Smooth muscle cell (in vitro differentiated cells): ENCODE measurements at regions not wholly inside any gene's neighbourhood (a gene's known extent, or its start where the extent isn't known, plus 50 kb on each side); places are given as distances from the start of the nearest gene placed in this dataset.

ENCODE experiments used
- DNase-seq: peaks from one replicate; lab custom pipeline; 2025; ENCODE audit not compliant: unreplicated experiment; lab: John Stamatoyannopoulos, UW
- H2AFZ ChIP-seq: fragments of 200-600 bp; sonication (generic); 2 replicates; pipeline ENCODE4 v1.6.0; 2016; ENCODE audit warnings: antibody characterized with exemption, low read depth, mild to moderate bottlenecking
- H3F3A ChIP-seq: fragments of 200-600 bp; sonication (generic); 2 replicates; pipeline ENCODE4 v1.6.0; 2017; ENCODE audit warnings: antibody characterized with exemption, low read depth
- H3K27ac ChIP-seq: fragments of 200-600 bp; sonication (generic); 2 replicates; pipeline ENCODE4 v1.5.1; 2016; ENCODE audit warnings: low read depth, mild to moderate bottlenecking
- H3K27me3 ChIP-seq: fragments of 200-600 bp; sonication (generic); 2 replicates; pipeline ENCODE4 v1.6.1; 2016; ENCODE audit warnings: low read depth, mild to moderate bottlenecking
- H3K36me3 ChIP-seq: fragments of 200-600 bp; sonication (generic); 2 replicates; pipeline ENCODE4 v1.5.1; 2016; ENCODE audit warnings: low read depth
- H3K4me1 ChIP-seq: fragments of 200-600 bp; sonication (generic); 2 replicates; pipeline ENCODE4 v1.5.1; 2016; ENCODE audit warnings: low read depth
- H3K4me2 ChIP-seq: fragments of 200-600 bp; sonication (generic); 2 replicates; pipeline ENCODE4 v1.6.0; 2016; ENCODE audit warnings: mild to moderate bottlenecking
- H3K4me3 ChIP-seq: fragments of 200-600 bp; sonication (generic); 2 replicates; pipeline ENCODE4 v1.5.1; 2016; ENCODE audit warnings: mild to moderate bottlenecking
- H3K79me2 ChIP-seq: fragments of 200-600 bp; sonication (generic); 2 replicates; pipeline ENCODE4 v1.6.0; 2016; ENCODE audit warnings: low read depth, mild to moderate bottlenecking
- H3K9ac ChIP-seq: fragments of 200-600 bp; sonication (generic); 2 replicates; pipeline ENCODE4 v1.6.0; 2016; ENCODE audit warnings: low read depth
- H3K9me3 ChIP-seq: fragments of 200-600 bp; sonication (generic); replicated peaks from 2 replicates; pipeline ENCODE4 v1.5.1; 2016; ENCODE audit warnings: low read depth
- H4K20me1 ChIP-seq: fragments of 200-600 bp; sonication (generic); 2 replicates; pipeline ENCODE4 v1.6.0; 2016; ENCODE audit warnings: low read depth
- CTCF ChIP-seq: fragments of 200-600 bp; sonication (generic); IDR thresholded peaks from 2 replicates; pipeline ENCODE4 v1.5.1; 2017; ENCODE audit warnings: borderline replicate concordance, mild to moderate bottlenecking, antibody characterized with exemption; ENCODE audit not compliant: insufficient read depth, poor library complexity, severe bottlenecking
- WGBS: methylation state at CpG from one replicate; pipeline ENCODE4 v1.1.7; 2016; ENCODE audit warnings: low lambda C conversion rate; 5-methylcytosine and 5-hydroxymethylcytosine counted together

- DNase-seq, result no peak
- Histone ChIP-seq H4K20me1 (no peaks in the 10 kb centered on the region), H3K79me2 (no peaks in the 10 kb centered on the region), H3F3A (no peaks in the 10 kb centered on the region), H3K4me2 (no peak overlapping the region), H3K4me1 (no peaks in the 10 kb centered on the region), H2AFZ (no peak overlapping the region), H3K27me3 (no peaks in the 10 kb centered on the region), H3K27ac (no peak overlapping the region), H3K36me3 (no peaks in the 10 kb centered on the region), H3K4me3 (no peak overlapping the region), H3K9ac (no peak overlapping the region), H3K9me3 (no peaks in the 10 kb centered on the region)
- WGBS, result 5% methylated on average over 1 of the region's 1 CpG
- no peak for TF ChIP-seq CTCF
These were observed 116.8 kb downstream of the TENT5D start for GRCh38 chrX:80537096-80537495.

GRCh38 chrX:80550722-80551121 lies 130.5 kb downstream of the TENT5D start:
- H4K20me1 ChIP-seq, result no peaks in the 10 kb centered on the region
- no peak overlapping the region for H3K9ac ChIP-seq
- no peak overlapping the region for H3K4me3 ChIP-seq
- no peaks in the 10 kb centered on the region for H3K79me2 ChIP-seq
- no peak overlapping the region for H3K4me2 ChIP-seq
- H3K27ac ChIP-seq, result no peak overlapping the region
- H3K27me3 ChIP-seq, result no peaks in the 10 kb centered on the region
- no peaks in the 10 kb centered on the region for H3K36me3 ChIP-seq
- DNase-seq, result no peak
- no peaks in the 10 kb centered on the region for H3K9me3 ChIP-seq
- WGBS, result 70% methylated on average over 6 of the region's 6 CpGs
- H3K4me1 ChIP-seq, result no peaks in the 10 kb centered on the region
- TF ChIP-seq CTCF, result no peak
- no peaks in the 10 kb centered on the region for H3F3A ChIP-seq
- no peak overlapping the region for H2AFZ ChIP-seq

GRCh38 chrX:80556148-80556547 lies 135.9 kb downstream of the TENT5D start:
- Histone ChIP-seq H3K36me3 (no peaks in the 10 kb centered on the region), H3K4me2 (no peak overlapping the region), H2AFZ (no peak overlapping the region), H3K27me3 (no peaks in the 10 kb centered on the region), H3K4me1 (no peaks in the 10 kb centered on the region), H3K27ac (no peak overlapping the region), H3K9me3 (no peaks in the 10 kb centered on the region), H3K9ac (no peak overlapping the region), H3K79me2 (no peaks in the 10 kb centered on the region), H4K20me1 (no peaks in the 10 kb centered on the region), H3K4me3 (no peak overlapping the region), H3F3A (no peaks in the 10 kb centered on the region)
- no peak for TF ChIP-seq CTCF
- no peak for DNase-seq
- WGBS, result 82% methylated on average over 3 of the region's 3 CpGs

- WGBS, result 80% methylated on average over 13 of the region's 13 CpGs
- H4K20me1 ChIP-seq, result no peaks in the 10 kb centered on the region
- H3K4me2 ChIP-seq, result no peak overlapping the region
- TF ChIP-seq CTCF, result no peak
- no peaks in the 10 kb centered on the region for H3K27me3 ChIP-seq
- no peaks in the 10 kb centered on the region for H3K79me2 ChIP-seq
- DNase-seq, result no peak
- H2AFZ ChIP-seq, result no peak overlapping the region
- H3K36me3 ChIP-seq, result no peaks in the 10 kb centered on the region
- no peak overlapping the region for H3K4me3 ChIP-seq
- no peak overlapping the region for H3K9ac ChIP-seq
- no peaks in the 10 kb centered on the region for H3K4me1 ChIP-seq
- H3K9me3 ChIP-seq, result no peaks in the 10 kb centered on the region
- no peak overlapping the region for H3K27ac ChIP-seq
- H3F3A ChIP-seq, result no peaks in the 10 kb centered on the region
These were observed 152.4 kb downstream of the TENT5D start for GRCh38 chrX:80572636-80573035.
